ENCODE measurements at regions not wholly inside any gene's neighbourhood (a gene's known extent, or its start where the extent isn't known, plus 50 kb on each side); places are given as distances from the start of the nearest gene placed in this dataset.

DNA sequence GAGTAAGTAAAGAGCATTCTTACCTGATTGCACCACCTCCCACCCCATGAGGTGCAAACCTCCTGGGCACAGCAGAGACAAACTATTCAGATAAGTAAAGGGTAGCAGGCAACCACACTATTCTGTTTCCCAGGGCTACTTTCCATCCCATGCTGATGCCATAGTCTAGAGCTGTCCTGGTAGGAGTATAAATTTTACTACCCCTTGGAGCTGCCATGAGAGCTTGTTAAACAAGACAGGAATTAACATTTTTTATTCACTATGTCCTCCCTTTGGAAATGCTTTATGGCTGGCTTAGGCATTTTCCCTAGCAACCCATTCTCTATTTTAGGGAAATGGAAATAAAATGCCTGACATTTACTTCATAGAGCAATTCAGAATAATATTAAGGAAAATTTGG, 324.6 kb upstream of the USP25 start:
- no peak for DNase-seq

DNA sequence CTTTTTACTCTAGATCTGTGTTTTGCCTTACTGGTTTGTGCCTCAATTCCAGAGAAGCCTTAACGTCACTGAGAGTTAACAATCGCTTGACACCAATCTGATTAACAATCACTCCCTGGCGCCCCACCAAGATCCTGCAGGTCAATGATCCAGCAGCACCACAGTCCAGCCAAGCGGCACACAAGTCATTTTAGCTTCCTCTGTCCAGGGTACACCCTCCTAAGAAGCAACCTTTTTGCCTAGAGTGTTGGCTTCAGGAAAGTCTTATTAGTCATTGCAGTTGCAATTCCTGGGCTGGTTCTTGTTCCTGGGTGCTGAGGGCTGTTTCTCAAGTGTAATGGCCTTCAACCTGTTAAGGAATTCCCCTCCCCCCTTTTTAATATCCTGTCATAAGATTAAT, 323.0 kb upstream of the USP25 start:
- no peak for DNase-seq

DNA sequence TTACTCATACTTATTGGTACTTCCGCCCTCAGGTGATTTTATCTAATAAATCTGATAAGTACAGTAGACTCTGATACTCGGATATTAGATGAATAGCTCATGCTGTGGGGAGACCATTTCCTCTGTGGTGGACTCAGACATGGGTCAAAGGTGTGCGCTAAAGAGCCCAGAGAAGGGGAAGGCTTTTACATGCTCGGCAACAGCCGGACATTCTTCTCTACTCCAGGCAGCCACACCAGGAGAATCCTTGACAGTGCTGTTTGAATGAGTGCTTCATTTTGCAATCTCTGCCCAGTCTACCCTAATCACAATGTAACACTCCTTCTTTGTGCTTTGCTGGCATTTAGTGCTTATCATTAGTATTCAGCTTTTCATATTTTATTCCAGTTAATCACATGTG, 322.2 kb upstream of the USP25 start:
- DNase-seq: no peak

DNA sequence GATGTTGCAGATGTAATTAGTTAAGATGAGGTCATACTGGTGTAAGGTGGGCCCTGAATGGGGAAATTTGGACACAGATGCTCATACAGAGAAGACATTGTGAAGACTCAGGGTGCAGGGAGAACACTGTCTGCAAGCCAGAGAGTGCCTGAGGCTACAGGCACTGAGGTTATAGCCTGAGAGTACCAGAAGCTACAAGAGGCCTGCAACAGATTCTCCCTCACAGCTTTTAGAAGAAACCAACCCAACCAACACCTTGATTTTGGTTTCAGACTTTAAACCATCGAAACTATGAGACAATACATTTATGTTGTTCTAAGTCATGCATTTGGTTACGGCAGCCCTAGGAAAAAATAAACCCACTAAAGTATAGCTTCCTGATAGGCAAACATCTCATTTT, 321.7 kb upstream of the USP25 start:
- no peak for DNase-seq

DNA sequence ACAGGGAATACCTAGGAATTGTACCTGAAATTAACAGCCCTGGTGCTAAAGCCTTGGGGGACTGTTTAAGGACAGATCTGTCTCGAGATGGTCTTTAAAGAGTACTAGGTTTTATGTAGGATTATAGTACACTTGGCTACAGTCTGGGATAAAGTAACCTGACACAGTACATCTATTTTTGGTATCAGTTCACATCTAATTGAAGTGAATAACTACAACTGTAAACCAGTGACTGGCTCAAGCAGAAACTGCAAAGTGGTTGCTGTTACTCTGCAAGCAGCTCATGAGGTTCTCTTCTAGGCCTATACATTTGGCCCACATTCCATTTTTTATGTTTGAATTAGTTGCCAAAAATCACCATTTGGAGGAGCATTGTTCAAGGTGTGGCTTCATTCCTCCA, 320.8 kb upstream of the USP25 start:
- no peak for DNase-seq

DNA sequence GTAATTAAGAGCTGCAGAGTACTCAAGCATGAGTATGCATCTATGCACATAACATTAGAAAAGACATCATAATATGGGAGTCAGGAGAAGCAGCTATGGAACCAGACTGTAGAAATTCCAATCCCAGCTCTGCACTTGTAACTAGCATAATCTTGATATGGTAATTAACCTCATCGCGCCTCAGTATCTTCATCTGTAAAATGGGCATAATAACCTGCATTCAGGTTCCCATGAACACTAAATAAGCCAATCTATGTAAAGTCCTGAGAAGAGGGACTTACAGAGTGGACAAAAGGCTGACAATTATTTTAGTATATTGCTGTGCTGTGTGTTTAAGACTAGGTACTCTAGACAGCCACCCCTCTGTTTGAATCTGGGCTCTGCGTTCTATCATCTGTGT, 318.9 kb upstream of the USP25 start:
- DNase-seq: no peak

DNA sequence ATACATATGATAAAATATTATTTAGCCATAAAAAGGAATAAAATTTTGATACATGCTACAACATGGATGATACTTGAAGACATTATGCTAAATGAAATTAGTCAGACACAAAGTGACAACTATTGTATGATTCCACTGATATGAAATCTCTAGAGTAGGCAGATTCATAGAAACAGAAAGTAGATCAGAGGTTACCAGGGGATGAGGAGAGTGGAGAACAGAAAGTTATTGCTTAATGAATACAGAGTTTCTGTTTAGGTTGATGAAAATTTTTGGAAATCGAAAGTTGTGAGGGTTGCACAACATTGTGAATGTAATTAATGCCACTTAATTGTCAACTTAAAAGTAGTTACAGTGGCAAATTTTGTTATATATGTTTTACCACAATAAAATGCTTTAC, 315.7 kb upstream of the USP25 start:
- DNase-seq: no peak

DNA sequence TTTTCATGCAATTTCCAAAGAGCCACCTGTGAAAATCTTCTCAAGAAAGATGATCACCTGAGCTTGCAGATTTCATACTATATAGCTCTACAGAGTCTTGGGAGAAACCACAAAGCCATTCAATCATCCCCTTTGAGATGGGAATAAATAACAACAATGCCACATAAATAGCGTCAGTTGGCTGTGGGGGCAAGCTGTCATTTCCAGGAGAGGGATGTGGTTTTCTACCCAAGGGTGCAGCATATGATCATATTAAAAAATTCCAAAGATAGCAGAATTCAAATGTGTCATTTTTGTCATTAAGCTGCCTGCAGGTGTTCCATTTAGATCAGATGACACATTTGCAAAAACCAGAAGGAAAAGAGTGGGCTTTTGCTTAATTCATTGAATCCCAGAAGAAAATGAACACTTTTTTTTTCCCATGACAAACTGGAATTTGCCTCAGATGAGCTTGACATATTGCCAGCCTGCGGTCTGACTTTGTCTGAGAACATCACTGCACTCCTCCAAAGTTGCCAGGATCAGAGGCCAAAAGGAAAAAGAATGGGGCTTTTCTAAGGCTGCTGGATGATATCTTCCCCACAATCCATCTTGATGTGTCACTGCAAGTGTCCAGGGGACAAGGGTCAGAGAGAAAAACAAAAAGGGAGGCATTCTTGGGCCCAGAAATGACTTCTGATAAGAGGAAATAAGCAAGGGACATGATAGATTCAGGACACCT, 314.1 kb upstream of the USP25 start:
- no peak for DNase-seq

DNA sequence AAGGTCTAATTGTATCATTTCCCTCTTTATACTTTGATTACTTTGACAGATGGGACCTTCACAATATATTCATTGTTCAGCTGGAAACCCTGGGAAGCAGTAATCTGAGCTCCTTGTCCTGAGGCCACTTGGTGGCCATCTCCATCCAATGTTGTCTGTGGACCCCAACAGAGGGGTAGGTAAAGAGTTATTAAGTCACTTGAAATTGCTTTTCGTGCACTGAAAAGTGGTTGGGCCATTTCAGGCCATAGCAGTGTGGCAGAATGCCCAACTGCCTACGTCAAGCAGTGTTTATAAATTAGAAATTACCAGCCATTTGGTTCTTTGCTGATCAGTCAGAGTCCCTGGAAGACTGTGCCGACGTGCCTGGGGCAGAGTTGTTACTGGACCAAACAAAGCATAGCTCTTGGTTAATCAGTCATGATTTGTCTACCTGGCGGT, 308.3 kb upstream of the USP25 start:
- DNase-seq: no peak

DNA sequence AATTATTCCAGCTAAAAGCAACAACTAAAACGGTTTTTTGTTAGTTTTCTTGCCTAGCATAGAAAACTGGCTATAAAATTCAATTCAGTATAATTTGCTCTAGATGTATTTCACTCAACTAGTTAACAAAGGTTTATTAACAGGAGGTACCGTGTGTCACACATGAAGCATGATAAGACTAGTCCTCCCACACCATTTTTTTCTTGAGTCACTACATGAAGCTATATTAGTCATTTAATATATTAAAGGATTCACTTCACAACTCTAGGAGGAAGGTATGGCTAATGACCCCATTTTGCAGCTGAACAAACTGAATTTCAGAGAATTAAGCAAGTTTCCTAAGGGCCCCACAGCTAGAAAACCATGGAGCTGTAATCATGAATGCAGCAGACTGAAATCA, 307.8 kb upstream of the USP25 start:
- no peak for DNase-seq

DNA sequence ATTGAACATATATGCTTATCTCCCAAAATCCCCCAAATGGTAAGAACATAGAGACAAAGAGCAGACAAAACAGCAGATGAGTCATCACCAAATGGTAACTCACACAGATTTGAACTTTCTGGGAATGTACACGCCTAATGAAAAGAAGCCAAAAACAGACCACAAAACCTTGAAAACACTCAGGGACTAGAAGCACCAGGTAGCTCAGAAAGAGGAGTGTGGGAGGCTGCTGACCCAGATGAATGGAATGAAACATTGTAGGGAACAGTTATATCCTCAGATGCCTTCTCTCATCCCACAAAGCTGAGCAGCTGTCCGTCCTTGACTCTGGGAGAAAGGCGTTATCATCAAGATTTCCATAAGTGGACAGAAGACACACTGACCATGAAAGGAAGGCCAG, 307.0 kb upstream of the USP25 start:
- DNase-seq: no peak

DNA sequence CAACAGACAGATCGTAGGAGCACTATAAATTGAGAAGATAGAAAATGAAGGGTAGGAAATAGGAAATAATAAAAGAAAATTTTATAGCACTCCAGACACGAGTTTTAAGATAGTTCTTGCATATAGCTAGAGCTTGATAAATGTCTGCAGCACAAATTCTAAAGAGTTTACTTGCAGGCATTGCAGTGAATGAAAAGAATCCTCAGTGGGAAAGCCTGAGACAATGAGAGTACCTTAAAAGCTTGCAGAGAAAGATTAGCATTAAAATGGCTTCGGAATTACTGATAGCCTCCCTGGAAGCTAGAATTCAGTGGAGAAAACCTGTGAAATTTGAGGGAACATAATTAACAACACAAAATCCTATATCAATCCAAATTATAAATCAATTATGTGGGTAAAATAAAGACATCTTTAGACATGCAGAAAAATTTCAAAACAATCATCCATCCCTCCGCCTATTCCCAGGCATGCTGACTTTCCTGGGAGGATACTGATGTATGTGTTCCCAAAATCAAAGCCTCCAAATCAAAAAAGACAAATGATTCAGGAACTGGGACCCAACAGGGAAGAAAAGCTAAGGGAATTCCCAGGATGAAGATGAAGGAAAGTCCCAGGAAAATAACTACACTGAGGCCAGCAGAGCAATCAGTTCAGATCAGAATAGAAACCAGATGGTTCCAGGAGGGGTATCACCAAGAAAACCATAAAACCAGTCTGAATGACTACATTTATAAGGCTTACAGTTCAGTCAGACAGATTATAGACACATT, 305.9 kb upstream of the USP25 start:
- DNase-seq: no peak

DNA sequence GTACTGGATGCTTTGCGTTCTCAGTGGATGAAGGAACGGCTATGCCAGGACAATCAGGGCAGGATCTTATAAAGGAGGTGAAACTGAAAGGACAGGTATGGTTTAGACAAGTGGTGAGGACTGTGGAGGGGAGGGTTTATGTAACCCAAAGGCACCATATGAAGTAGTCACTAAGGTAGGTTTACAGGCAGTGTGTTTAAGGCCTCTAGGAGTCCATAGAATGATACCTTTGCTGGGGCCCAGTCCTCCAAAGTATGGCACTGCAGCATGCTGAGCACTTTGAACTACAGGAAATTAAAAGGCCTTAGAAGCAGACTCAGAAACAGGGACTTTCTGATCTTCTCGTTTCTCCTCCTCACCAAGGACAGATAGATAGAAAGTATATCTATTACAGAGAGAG, 304.7 kb upstream of the USP25 start:
- no peak for DNase-seq

DNA sequence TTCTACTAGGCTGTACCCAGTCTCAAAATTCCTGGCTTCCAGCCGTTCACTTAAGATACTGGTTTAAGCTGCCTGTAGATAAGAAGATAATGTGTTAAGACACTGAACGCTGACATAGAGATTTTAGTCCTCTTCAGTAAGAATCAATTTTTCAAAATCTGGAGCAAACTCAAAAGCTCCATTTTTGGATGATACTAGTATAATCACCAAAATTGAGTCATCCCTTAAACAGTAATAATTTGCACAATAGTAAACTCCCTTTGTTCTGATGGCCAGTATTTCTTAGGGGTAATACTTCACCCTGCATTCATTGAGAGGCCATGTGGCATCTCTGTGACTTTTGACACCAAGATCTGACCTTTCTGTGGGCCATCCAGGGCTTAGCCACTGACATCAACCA, 299.8 kb upstream of the USP25 start:
- DNase-seq: no peak

DNA sequence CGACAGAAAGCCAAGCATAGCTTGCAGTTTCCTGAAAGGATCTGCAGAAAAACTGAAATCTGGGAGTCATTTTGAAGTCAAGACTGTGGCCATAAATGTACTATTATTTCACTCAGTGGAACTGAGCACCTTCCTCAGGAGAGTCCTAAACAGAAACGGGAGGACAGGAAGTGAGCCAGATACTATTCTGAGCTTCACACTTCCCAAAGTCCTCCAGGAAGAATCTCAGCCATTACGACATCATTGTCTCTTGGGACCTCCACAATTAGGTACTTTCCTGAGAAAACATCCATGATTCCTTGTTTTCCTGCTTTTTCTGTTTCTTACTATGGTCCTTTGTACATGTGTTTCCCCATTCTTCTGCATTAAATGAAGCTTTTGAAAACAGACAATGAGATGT, 299.2 kb upstream of the USP25 start:
- no peak for DNase-seq

DNA sequence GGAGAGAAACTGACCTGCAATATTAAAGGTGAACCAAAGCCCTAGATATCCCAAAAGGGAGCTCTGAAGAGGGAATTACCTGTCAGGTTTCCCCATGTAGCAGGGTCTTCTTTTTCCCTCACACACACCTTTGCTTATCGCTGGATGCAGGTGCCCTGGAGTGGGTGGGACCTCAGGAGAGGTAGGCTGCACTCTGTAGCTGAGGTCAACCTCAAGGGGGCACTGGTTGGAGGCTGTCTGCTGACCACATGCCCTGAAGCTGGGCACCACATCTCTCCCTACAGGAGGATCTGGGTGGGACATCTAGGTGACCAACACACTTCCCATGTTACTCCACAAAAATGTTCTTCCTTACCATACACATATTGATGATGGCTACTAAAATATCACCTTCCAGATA, 298.7 kb upstream of the USP25 start:
- no peak for DNase-seq

DNA sequence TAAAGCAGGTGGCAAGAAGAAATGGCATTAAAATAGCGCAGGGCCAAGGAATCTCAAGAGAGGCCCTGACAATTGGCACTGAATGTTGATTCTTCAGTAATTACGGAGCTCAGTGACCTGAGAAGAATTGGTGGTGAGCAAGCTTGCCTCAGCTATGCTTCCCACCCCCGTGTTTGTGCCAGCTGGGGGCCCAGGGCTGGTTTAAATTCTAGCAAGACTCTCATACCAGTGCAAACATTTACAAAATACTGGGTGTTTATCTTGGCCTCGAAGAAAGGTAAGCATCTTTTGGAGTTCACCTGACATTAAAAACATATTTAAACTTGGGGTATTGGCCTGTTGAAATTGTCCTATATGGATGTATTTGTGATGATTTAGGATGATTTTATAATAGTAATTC, 296.7 kb upstream of the USP25 start:
- no peak for DNase-seq

DNA sequence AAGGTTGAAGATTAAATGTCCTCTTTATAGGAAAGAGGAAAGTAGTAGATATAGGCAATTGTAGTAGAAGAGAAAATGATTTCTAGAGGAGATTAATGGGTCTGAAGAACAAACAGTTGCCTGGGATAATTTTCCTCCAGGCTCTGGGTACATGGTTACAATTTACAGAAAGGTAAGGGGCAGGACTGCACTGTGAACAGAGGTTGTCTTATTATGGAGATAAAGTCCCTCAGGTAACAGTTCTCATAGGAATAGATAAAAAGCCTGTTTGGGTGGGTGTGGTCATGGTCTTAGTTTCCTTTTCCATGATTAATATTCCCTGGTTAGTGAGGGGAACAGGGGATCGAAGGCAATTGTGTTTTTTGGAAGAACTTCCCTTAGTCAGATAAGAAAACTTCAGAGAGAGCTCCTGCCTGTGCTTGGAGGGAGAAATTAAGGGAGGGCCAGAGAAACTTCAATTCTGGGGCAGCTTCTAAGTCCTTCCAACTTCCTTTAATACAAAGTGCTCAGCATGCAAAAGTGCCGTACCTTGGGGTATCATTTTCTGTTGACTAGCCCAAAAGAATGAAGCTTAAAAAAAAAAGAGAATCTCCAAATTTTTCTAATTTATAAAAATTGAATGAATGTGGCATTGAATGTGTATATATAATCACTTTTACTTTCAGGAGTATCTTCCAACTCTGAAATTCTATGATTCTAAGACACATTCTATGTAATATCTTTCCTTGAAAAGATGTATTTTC, 295.4 kb upstream of the USP25 start:
- DNase-seq: no peak

DNA sequence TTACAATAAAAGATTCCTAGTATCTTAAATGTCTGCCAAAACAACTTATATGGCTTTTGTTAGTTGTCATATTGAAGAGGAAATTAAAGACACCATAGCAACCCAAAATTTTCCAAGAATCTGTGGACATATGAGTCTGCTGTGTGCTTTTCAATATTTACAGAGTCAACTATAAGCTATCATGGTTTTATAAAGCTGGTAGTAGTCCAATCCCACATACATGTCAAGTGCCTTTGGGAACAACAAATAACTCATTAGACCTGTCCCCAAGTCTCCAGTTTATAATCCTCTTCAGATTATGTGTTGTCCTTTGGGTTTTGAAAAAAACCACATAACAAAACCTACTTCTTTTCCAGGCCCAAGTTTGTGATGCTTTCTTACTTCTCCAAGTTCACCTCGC, 293.8 kb upstream of the USP25 start:
- DNase-seq: no peak

DNA sequence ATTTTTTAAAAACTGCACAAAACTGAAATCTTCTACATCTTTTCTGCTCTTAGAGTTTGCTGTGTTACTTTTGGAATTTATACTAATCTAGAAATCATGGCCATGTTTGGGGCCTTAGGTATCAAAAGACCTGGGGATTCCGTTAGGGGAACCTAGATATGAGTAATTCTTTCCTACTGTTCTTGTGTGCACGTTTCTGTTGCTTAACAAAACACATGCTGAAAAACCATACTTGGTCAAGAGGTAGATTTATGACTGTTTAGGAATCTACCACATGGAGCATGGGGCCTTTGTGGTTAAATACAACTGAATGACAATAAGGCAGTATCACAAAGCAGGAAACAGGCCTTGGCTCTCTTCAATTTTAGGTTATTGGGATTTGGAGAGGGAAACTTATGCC, 291.9 kb upstream of the USP25 start:
- DNase-seq: no peak

DNA sequence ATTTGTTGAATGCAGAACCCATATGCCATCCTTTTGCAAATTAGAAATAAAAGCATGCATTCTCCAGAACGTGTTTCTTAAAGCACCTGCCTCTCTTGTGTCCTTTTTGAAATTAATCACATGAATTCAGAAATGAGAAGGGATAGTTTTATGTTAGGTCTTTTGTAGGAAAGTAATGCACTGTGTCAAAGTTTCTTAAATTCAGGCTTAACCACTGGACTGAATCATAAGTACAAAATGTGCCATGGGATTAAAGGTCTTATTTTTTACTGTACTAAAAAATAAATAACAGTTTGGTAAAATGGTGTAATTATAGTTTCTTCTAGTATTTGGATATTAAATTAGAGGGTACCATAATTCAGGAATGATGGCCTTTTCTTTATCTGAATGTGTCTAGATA, 290.1 kb upstream of the USP25 start:
- DNase-seq: no peak

DNA sequence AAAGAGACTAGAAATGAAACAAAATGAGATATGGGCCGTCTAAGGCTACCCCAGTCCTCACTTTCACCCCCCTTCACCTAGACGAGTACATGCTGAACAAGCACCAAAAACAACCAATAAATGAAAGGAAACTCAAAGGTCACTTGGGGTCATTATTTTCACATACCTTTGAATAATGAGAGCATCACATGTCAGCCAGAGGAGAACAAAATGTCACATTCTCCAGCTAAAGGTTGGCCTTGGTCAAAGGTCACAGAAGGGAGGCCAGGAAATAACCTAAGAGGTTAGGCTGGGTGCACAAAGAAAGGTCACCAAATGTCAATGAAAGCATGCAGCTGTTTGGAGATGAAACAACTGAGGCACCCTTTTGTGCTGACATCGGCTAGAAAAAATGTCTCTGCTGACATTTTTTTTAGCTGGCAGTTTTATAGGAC, 288.7 kb upstream of the USP25 start:
- DNase-seq: no peak

DNA sequence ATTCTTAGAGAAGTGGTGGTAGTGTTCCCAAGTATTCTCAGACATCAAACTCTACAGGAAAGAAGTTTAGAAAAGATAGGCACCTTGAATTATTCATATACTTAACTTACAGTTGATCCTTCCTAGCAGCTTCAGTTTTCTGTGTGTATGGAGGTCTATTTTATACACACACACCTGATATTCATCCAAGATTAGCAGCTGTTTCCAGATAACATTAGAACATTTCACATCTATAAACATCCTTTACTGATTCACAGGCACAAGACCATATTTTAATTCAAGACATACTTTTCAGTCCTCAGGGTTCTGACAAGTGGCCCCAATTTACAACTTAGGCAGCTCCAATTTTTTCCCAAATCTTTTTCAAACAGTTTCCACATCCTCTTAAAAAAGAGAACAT, 287.8 kb upstream of the USP25 start:
- DNase-seq: no peak

Measured in activated naive CD4-positive, alpha-beta T cell treated with Interleukin-2 at 50 U/mL for 16 hours (primary cell).